Chondrocyte (in vitro differentiated cells): ENCODE measurements at regions not wholly inside any gene's neighbourhood (a gene's known extent, or its start where the extent isn't known, plus 50 kb on each side); places are given as distances from the start of the nearest gene placed in this dataset.

Experiments
- DNase-seq: peaks from one replicate; pipeline ENCODE4 v3.0.0; 2021; ENCODE audit warnings: mixed read lengths, low spot score
- H3K27ac Mint-ChIP-seq: one replicate; pipeline ENCODE4 v1.8.0; 2021; ENCODE audit warnings: mild to moderate bottlenecking, moderate library complexity, mixed read lengths; ENCODE audit not compliant: unreplicated experiment
- H3K27me3 Mint-ChIP-seq: 2 replicates; pipeline ENCODE4 v1.8.0; 2021; ENCODE audit warnings: low read depth, mixed read lengths
- H3K36me3 Mint-ChIP-seq: 2 replicates; pipeline ENCODE4 v1.8.0; 2021; ENCODE audit warnings: low read depth, mixed read lengths
- H3K4me1 Mint-ChIP-seq: 2 replicates; pipeline ENCODE4 v1.8.0; 2021; ENCODE audit warnings: low read depth, mild to moderate bottlenecking, mixed read lengths
- H3K4me3 Mint-ChIP-seq: one replicate; pipeline ENCODE4 v1.8.0; 2021; ENCODE audit warnings: mild to moderate bottlenecking, moderate library complexity, mixed read lengths; ENCODE audit not compliant: unreplicated experiment
- H3K9me3 Mint-ChIP-seq: 2 replicates; pipeline ENCODE4 v1.8.0; 2021; ENCODE audit warnings: low read depth, mixed read lengths
- CTCF ChIP-seq: fragments of 200-600 bp; sonication (generic); IDR thresholded peaks from 2 replicates; pipeline ENCODE4 v1.5.0; 2021; ENCODE audit warnings: antibody characterized with exemption, mild to moderate bottlenecking, moderate library complexity

GRCh38 chr11:55501014-55501413 lies 53.3 kb upstream of the OR4C15 start:
- Mint-ChIP-seq H3K27me3 (no peaks in the 10 kb centered on the region), H3K4me1 (no peaks in the 10 kb centered on the region), H3K9me3 (peaks cover 68% of the 10 kb centered on the region), H3K36me3 (no peaks in the 10 kb centered on the region), H3K4me3 (no peak overlapping the region), H3K27ac (no peak overlapping the region)
- no peak for TF ChIP-seq CTCF
- no peak for DNase-seq

- H3K9me3 Mint-ChIP-seq, result peaks cover 60% of the 10 kb centered on the region
- no peak overlapping the region for H3K27ac Mint-ChIP-seq
Measured at GRCh38 chr11:55503449-55503848, 50.8 kb upstream of the OR4C15 start.

More at GRCh38 chr11:55503449-55503848, 50.8 kb upstream of the OR4C15 start:
- H3K36me3 Mint-ChIP-seq, result no peaks in the 10 kb centered on the region
- no peaks in the 10 kb centered on the region for H3K27me3 Mint-ChIP-seq
- no peak for TF ChIP-seq CTCF
- no peak for DNase-seq
- no peak overlapping the region for H3K4me3 Mint-ChIP-seq
- no peaks in the 10 kb centered on the region for H3K4me1 Mint-ChIP-seq
